ENCODE measurements at regions not wholly inside any gene's neighbourhood (a gene's known extent, or its start where the extent isn't known, plus 50 kb on each side); places are given as distances from the start of the nearest gene placed in this dataset.

GRCh38 chr6:134446896-134447295, 129.0 kb upstream of the SGK1 start:
- Histone ChIP-seq H2BK120ac (replicated peaks; ENCODE audit: low read depth, low read length) (no peak overlapping the region), H3K79me1 (ENCODE audit: low read depth, low read length) (no peaks in the 10 kb centered on the region), H2AK5ac (ENCODE audit: low read depth, low read length) (no peak overlapping the region), H2BK15ac (ENCODE audit: low read length) (no peak overlapping the region), H2BK5ac (ENCODE audit: low read depth, low read length) (no peak overlapping the region), H3K9me3 (ENCODE audit: insufficient read depth in 2 of 2, low read depth in 1 of 2, low read length in 1 of 2) (no peaks in the 10 kb centered on the region), H2AFZ (ENCODE audit: low read length) (no peak overlapping the region), H2BK20ac (ENCODE audit: low read length) (no peak overlapping the region), H3K9ac (replicated peaks in 1 of 4; ENCODE audit: extremely low read depth in 1 of 4, low read depth in 3 of 4, low read length in 3 of 4) (no peak overlapping the region), H3K14ac (ENCODE audit: insufficient read length) (no peak overlapping the region), H3K56ac (replicated peaks; ENCODE audit: insufficient read length, low read depth, low read length) (no peak overlapping the region), H3K36me3 (ENCODE audit: control insufficient read depth in 2 of 4, insufficient read depth in 4 of 4, low read length in 3 of 4) (no peaks in the 10 kb centered on the region), H4K20me1 (replicated peaks in 1 of 2; ENCODE audit: control insufficient read depth in 1 of 2, insufficient read depth in 2 of 2, low read length in 2 of 2) (no peaks in the 10 kb centered on the region), H3K4ac (replicated peaks; ENCODE audit: insufficient read length, low read depth, low read length) (no peak overlapping the region), H3K23ac (ENCODE audit: insufficient read length) (no peak overlapping the region), H3K4me3 (ENCODE audit: extremely low read depth in 1 of 4, insufficient read depth in 2 of 4, low read depth in 3 of 4, low read length in 4 of 4) (no peak overlapping the region), H3K18ac (ENCODE audit: extremely low read depth, low read length) (no peak overlapping the region), H4K5ac (ENCODE audit: insufficient read length, low read depth, low read length) (no peak overlapping the region), H3K4me1 (replicated peaks in 1 of 4; ENCODE audit: control insufficient read depth in 3 of 4, insufficient read depth in 4 of 4, low read length in 3 of 4) (peaks cover 0 to 2% (median 0%) of the 10 kb centered on the region in 4 experiments; a peak in 2 of 7 replicates), H4K91ac (replicated peaks; ENCODE audit: insufficient read length, low read length) (no peak overlapping the region), H3K27ac (ENCODE audit: low read depth, low read length) (no peak overlapping the region), H2BK12ac (ENCODE audit: low read depth, low read length) (no peak overlapping the region), H3K79me2 (ENCODE audit: control insufficient read depth in 1 of 2, insufficient read depth in 2 of 2, low read length in 2 of 2) (no peaks in the 10 kb centered on the region), H3K4me2 (ENCODE audit: insufficient read depth in 1 of 2, low read depth in 2 of 2, low read length in 2 of 2) (no peak overlapping the region), H3K27me3 (replicated peaks in 1 of 4; ENCODE audit: control insufficient read depth in 3 of 4, extremely low read depth in 1 of 4, insufficient read depth in 3 of 4, low read length in 3 of 4) (no peaks in the 10 kb centered on the region), H4K8ac (ENCODE audit: extremely low read depth, insufficient read depth, low read length) (no peak overlapping the region), H3K23me2 (ENCODE audit: low read depth, low read length) (no peaks in the 10 kb centered on the region)
- FAIRE-seq (no peak), DNase-seq (ENCODE audit: low read depth in 1 of 2, low spot score in 2 of 2) (no peak)
- TF ChIP-seq, protein P1, sequence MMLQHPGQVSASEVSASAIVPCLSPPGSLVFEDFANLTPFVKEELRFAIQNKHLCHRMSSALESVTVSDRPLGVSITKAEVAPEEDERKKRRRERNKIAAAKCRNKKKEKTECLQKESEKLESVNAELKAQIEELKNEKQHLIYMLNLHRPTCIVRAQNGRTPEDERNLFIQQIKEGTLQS (IDR thresholded peaks at IDR 0.05; ENCODE audit: insufficient read depth, low read depth, low read length), result no peak
- TF ChIP-seq EZH2 (IDR thresholded peaks at IDR 0.05; ENCODE audit: low read depth, low read length, severe bottlenecking) (no peak), MAFK (IDR thresholded peaks at IDR 0.05; ENCODE audit: low read depth, low read length) (no peak), PHF8 (conservative IDR thresholded peaks at IDR 0.05; ENCODE audit: low read depth, low read length) (no peak), BRCA1 (IDR thresholded peaks at IDR 0.05; ENCODE audit: low read depth, low read length) (no peak)
- 85% methylated on average over 3 of the region's 3 CpGs; no CpG with 5 or more reads in 1 of the 2 experiments for WGBS, 2 experiments (ENCODE audit: extremely low coverage in 1 of 2, insufficient coverage in 1 of 2, insufficient read length in 1 of 2, insufficient replicate concordance in 2 of 2, low coverage in 1 of 2, low lambda C conversion rate in 2 of 2, missing lambda C conversion rate in 1 of 2)
- POLR2A ChIA-PET (ENCODE audit: partially characterized antibody), result no interaction called here
- CTCF ChIA-PET (ENCODE audit: partially characterized antibody), result interaction anchor here (1.1 kb wide), 1 partner anchor 36 kb away, joined by 3 read pairs; no protein-coding TSS in a partner anchor
